MM.1S (cell line): ENCODE measurements at regions not wholly inside any gene's neighbourhood (a gene's known extent, or its start where the extent isn't known, plus 50 kb on each side); places are given as distances from the start of the nearest gene placed in this dataset.

ENCODE experiments used
- DNase-seq: peaks from one replicate; pipeline ENCODE4 v3.0.0-alpha.2; 2015
- H2AFZ ChIP-seq: fragments of 300-600 bp; sonication (generic); 2 replicates; pipeline ENCODE4 v1.6.0; 2016; ENCODE audit warnings: antibody characterized with exemption, low read length
- H3F3A ChIP-seq: fragments of 300-600 bp; sonication (generic); 2 replicates; pipeline ENCODE4 v1.6.1; 2016; ENCODE audit warnings: mild to moderate bottlenecking, antibody characterized with exemption, low read length, moderate library complexity, mixed read lengths; ENCODE audit not compliant: insufficient read depth
- H3K27ac ChIP-seq: fragments of 300-600 bp; sonication (generic); 2 replicates; pipeline ENCODE4 v1.5.1; 2016; ENCODE audit warnings: mild to moderate bottlenecking, low read length
- H3K27me3 ChIP-seq: fragments of 300-600 bp; sonication (generic); replicated peaks from 2 replicates; pipeline ENCODE4 v1.6.0; 2016; ENCODE audit warnings: low read length; ENCODE audit not compliant: insufficient read depth
- H3K36me3 ChIP-seq: fragments of 300-600 bp; sonication (generic); replicated peaks from 2 replicates; pipeline ENCODE4 v1.6.1; 2016; ENCODE audit warnings: mild to moderate bottlenecking, low read length, mixed read lengths; ENCODE audit not compliant: insufficient read depth
- H3K4me1 ChIP-seq: fragments of 300-600 bp; sonication (generic); 2 replicates; pipeline ENCODE4 v1.6.1; 2016; ENCODE audit warnings: low read length, mixed read lengths
- H3K4me2 ChIP-seq: fragments of 300-600 bp; sonication (generic); 2 replicates; pipeline ENCODE4 v1.6.0; 2016; ENCODE audit warnings: low read depth, low read length
- H3K4me3 ChIP-seq: fragments of 300-600 bp; sonication (generic); 2 replicates; pipeline ENCODE4 v1.5.1; 2016; ENCODE audit warnings: low read length, mixed read lengths
- H3K79me2 ChIP-seq: fragments of 300-600 bp; sonication (generic); 2 replicates; pipeline ENCODE4 v1.6.1; 2016; ENCODE audit warnings: mixed run types, low read length, mixed read lengths
- H3K9ac ChIP-seq: fragments of 300-600 bp; sonication (generic); 2 replicates; pipeline ENCODE4 v1.6.1; 2016; ENCODE audit warnings: low read length, mixed read lengths
- H3K9me2 ChIP-seq: fragments of 300-600 bp; sonication (generic); replicated peaks from 2 replicates; pipeline ENCODE4 v1.6.1; 2016; ENCODE audit warnings: mild to moderate bottlenecking, low read length, mixed read lengths; ENCODE audit not compliant: insufficient read depth
- H3K9me3 ChIP-seq: fragments of 300-600 bp; sonication (generic); replicated peaks from 2 replicates; pipeline ENCODE4 v1.6.1; 2016; ENCODE audit warnings: mild to moderate bottlenecking, low read length, mixed read lengths; ENCODE audit not compliant: insufficient read depth
- H4K20me1 ChIP-seq: fragments of 300-600 bp; sonication (generic); 2 replicates; pipeline ENCODE4 v1.6.1; 2016; ENCODE audit warnings: mild to moderate bottlenecking, low read length, moderate library complexity, mixed read lengths; ENCODE audit not compliant: insufficient read depth
- CTCF ChIP-seq: fragments of 300-600 bp; sonication (generic); IDR thresholded peaks from 2 replicates; pipeline ENCODE4 v1.5.1; 2016; ENCODE audit warnings: antibody characterized with exemption, low read length, mixed read lengths
- EZH2 ChIP-seq: fragments of 300-600 bp; sonication (generic); optimal IDR thresholded peaks from 2 replicates; pipeline ENCODE3; 2017; ENCODE audit warnings: low read depth, mild to moderate bottlenecking, antibody characterized with exemption, low read length, mixed read lengths
- EZH2phosphoT487 ChIP-seq: fragments of 300-600 bp; sonication (generic); IDR thresholded peaks from 2 replicates; pipeline ENCODE4 v1.6.1; 2018; ENCODE audit warnings: antibody characterized with exemption, low read length

GRCh38 chr13:22137361-22138050 is 466.6 kb downstream of the FGF9 start:
- H3K4me2 ChIP-seq: no peak overlapping the region
- H3F3A ChIP-seq: no peaks in the 10 kb centered on the region
- DNase-seq: no peak
- no peaks in the 10 kb centered on the region for H3K27me3 ChIP-seq
- no peaks in the 10 kb centered on the region for H4K20me1 ChIP-seq
- H3K4me3 ChIP-seq: no peak overlapping the region
- H3K36me3 ChIP-seq: no peaks in the 10 kb centered on the region
- no peaks in the 10 kb centered on the region for H3K79me2 ChIP-seq
- no peak overlapping the region for H2AFZ ChIP-seq
- H3K27ac ChIP-seq: no peak overlapping the region
- no peaks in the 10 kb centered on the region for H3K9me2 ChIP-seq
- H3K4me1 ChIP-seq: no peaks in the 10 kb centered on the region
- H3K9me3 ChIP-seq: no peaks in the 10 kb centered on the region
- H3K9ac ChIP-seq: no peak overlapping the region
- TF ChIP-seq CTCF (no peak), EZH2 (no peak), EZH2phosphoT487 (no peak)

- H4K20me1 ChIP-seq: no peaks in the 10 kb centered on the region
- no peak overlapping the region for H3K4me2 ChIP-seq
- no peaks in the 10 kb centered on the region for H3K27me3 ChIP-seq
- H3K9me3 ChIP-seq: no peaks in the 10 kb centered on the region
- H2AFZ ChIP-seq: no peak overlapping the region
- H3K27ac ChIP-seq: no peak overlapping the region
- TF ChIP-seq EZH2 (no peak), CTCF (no peak), EZH2phosphoT487 (no peak)
- H3F3A ChIP-seq: no peaks in the 10 kb centered on the region
- H3K4me1 ChIP-seq: no peaks in the 10 kb centered on the region
- H3K36me3 ChIP-seq: no peaks in the 10 kb centered on the region
- H3K9me2 ChIP-seq: no peaks in the 10 kb centered on the region
- H3K9ac ChIP-seq: no peak overlapping the region
- DNase-seq: no peak
- H3K4me3 ChIP-seq: no peak overlapping the region
- H3K79me2 ChIP-seq: no peaks in the 10 kb centered on the region
These were observed 468.1 kb downstream of the FGF9 start for GRCh38 chr13:22138947-22139346.

- H3F3A ChIP-seq: no peaks in the 10 kb centered on the region
- H3K4me2 ChIP-seq: no peak overlapping the region
- H3K27me3 ChIP-seq: no peaks in the 10 kb centered on the region
- H3K4me1 ChIP-seq: no peaks in the 10 kb centered on the region
- H3K36me3 ChIP-seq: no peaks in the 10 kb centered on the region
- H3K27ac ChIP-seq: no peak overlapping the region
- H2AFZ ChIP-seq: no peak overlapping the region
- DNase-seq: no peak
- no peak for TF ChIP-seq CTCF
- no peak for TF ChIP-seq EZH2
- TF ChIP-seq EZH2phosphoT487: no peak
- H3K9ac ChIP-seq: no peak overlapping the region
- H3K4me3 ChIP-seq: no peak overlapping the region
- no peaks in the 10 kb centered on the region for H3K9me2 ChIP-seq
- no peaks in the 10 kb centered on the region for H3K9me3 ChIP-seq
- no peaks in the 10 kb centered on the region for H3K79me2 ChIP-seq
- H4K20me1 ChIP-seq: no peaks in the 10 kb centered on the region
These were observed 470.8 kb downstream of the FGF9 start for GRCh38 chr13:22141716-22142115.
